Activated CD8-positive, alpha-beta T cell treated with anti-CD3 and anti-CD28 coated beads, Interleukin-2, amount 10 ng/mL, durations not matched to agents 7 days and 5 days (primary cell): ENCODE measurements at regions not wholly inside any gene's neighbourhood (a gene's known extent, or its start where the extent isn't known, plus 50 kb on each side); places are given as distances from the start of the nearest gene placed in this dataset.
A peak's percentile ranks its signal among the peaks of the same experiment; 100 is the strongest.
"Not testable (repeated sequence)": the region's sequence is repeated elsewhere in the genome, so short reads cannot be mapped to it uniquely, and the experiment has no call there.

Experiments
- ATAC-seq: fragments of 150-1000 bp; cut with Tn5 transposase; one replicate; pipeline ENCODE4 v1.10.0; 2021; ENCODE audit warnings: moderate library complexity
- CTCF ChIA-PET: fragments of 350-600 bp; sonication (Branson Sonifier 250); formaldehyde crosslinking; loops from one replicate; lab custom pipeline; 2021; ENCODE audit warnings: antibody characterized with exemption; lab: Charles Lee
- POLR2A ChIA-PET: fragments of 350-600 bp; sonication (Branson Sonifier 250); formaldehyde crosslinking; loops from one replicate; lab custom pipeline; 2021; ENCODE audit warnings: antibody characterized with exemption; lab: Charles Lee
- DNase-seq: peaks from one replicate; pipeline ENCODE4 v3.0.0-alpha.2; 2020
- H3K27ac Mint-ChIP-seq: one replicate; pipeline ENCODE4 v1.8.0; 2021; ENCODE audit warnings: mild to moderate bottlenecking, mixed read lengths
- H3K27me3 Mint-ChIP-seq: one replicate; pipeline ENCODE4 v1.8.0; 2021; ENCODE audit warnings: low read depth, mixed read lengths
- H3K36me3 Mint-ChIP-seq: one replicate; pipeline ENCODE4 v1.8.0; 2021; ENCODE audit warnings: low read depth, mixed read lengths
- H3K4me1 Mint-ChIP-seq: one replicate; pipeline ENCODE4 v1.8.0; 2021; ENCODE audit warnings: low read depth, mixed read lengths
- H3K4me3 Mint-ChIP-seq: one replicate; pipeline ENCODE4 v1.8.0; 2021; ENCODE audit warnings: mild to moderate bottlenecking, mixed read lengths
- H3K9me3 Mint-ChIP-seq: one replicate; pipeline ENCODE4 v1.8.0; 2022; ENCODE audit warnings: mixed read lengths; ENCODE audit not compliant: insufficient read depth

DNA sequence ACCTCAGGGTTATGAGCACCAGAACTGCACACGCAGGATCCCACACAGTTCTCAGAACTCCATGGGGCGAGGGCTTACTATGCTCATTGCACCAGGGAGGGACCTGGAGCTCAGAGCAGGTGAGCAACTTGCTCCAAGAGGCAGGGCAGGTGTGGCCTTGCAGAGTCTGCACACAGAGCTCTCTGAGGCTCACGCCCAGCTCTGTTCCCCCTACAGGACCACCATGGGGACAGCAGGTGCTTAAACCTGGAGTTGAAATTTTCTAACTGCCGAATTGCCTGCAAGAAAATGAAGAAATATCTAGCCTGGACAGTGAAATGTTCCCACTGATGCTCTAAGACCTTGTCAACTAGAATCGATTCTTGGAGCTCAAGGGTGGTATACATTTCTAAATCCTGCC, 49.9 kb upstream of the MSMB start:
- H3K4me3 Mint-ChIP-seq, H3K36me3 Mint-ChIP-seq, H3K9me3 Mint-ChIP-seq, DNase-seq, H3K27me3 Mint-ChIP-seq, POLR2A ChIA-PET, ATAC-seq, H3K4me1 Mint-ChIP-seq: not testable (repeated sequence)
- peak overlapping the region; percentile 95 for H3K27ac Mint-ChIP-seq
- CTCF ChIA-PET: interaction anchor here (0.8 to 1.4 kb wide), 3 partner anchors 11 to 67 kb away, joined by 3 to 13 read pairs (median 5); no protein-coding TSS in a partner anchor

GRCh38 chr10:46096446-46096845, 50.4 kb upstream of the MSMB start:
- Mint-ChIP-seq H3K36me3 (peaks cover 5% of the 10 kb centered on the region), H3K4me1 (no peaks in the 10 kb centered on the region), H3K9me3 (no peaks in the 10 kb centered on the region), H3K27ac (peak overlapping the region; percentile 95), H3K4me3 (peak overlapping the region; percentile 51), H3K27me3 (peaks cover 1% of the 10 kb centered on the region)
- DNase-seq (no peak), ATAC-seq (no peak)
- ChIA-PET CTCF (interaction anchor here (0.9 to 1.4 kb wide), 2 partner anchors 10 to 67 kb away, joined by 5 to 13 read pairs; no protein-coding TSS in a partner anchor), POLR2A (no interaction called here)

- ChIA-PET POLR2A (no interaction called here), CTCF (no interaction called here)
- H3K4me3 Mint-ChIP-seq: peak overlapping the region; percentile 51
- ATAC-seq: peak; percentile 66
- H3K9me3 Mint-ChIP-seq: no peaks in the 10 kb centered on the region
- no peaks in the 10 kb centered on the region for H3K4me1 Mint-ChIP-seq
- DNase-seq: peak; percentile 50
- peaks cover 5% of the 10 kb centered on the region for H3K36me3 Mint-ChIP-seq
- H3K27me3 Mint-ChIP-seq: peaks cover 2% of the 10 kb centered on the region
- peak overlapping the region; percentile 95 for H3K27ac Mint-ChIP-seq
Observed at GRCh38 chr10:46096909-46097575, 51.0 kb upstream of the MSMB start.

GRCh38 chr10:46097576-46098317, 51.7 kb upstream of the MSMB start:
- peak overlapping the region; percentile 95 for H3K27ac Mint-ChIP-seq
- H3K36me3 Mint-ChIP-seq: peaks cover 5% of the 10 kb centered on the region
- no peak for DNase-seq
- ATAC-seq: no peak
- H3K4me1 Mint-ChIP-seq: no peaks in the 10 kb centered on the region
- peaks cover 2% of the 10 kb centered on the region for H3K27me3 Mint-ChIP-seq
- no peak overlapping the region for H3K4me3 Mint-ChIP-seq
- H3K9me3 Mint-ChIP-seq: no peaks in the 10 kb centered on the region
- ChIA-PET CTCF (no interaction called here), POLR2A (no interaction called here)

- H3K4me3 Mint-ChIP-seq: no peak overlapping the region
- peaks cover 2% of the 10 kb centered on the region for H3K27me3 Mint-ChIP-seq
- H3K4me1 Mint-ChIP-seq: no peaks in the 10 kb centered on the region
- DNase-seq (no peak), ATAC-seq (no peak)
- peaks cover 5% of the 10 kb centered on the region for H3K36me3 Mint-ChIP-seq
- ChIA-PET POLR2A (no interaction called here), CTCF (no interaction called here)
- H3K27ac Mint-ChIP-seq: peak overlapping the region; percentile 55
- no peaks in the 10 kb centered on the region for H3K9me3 Mint-ChIP-seq
Observed at GRCh38 chr10:46098386-46098785, 52.3 kb upstream of the MSMB start.

GRCh38 chr10:46098925-46099324, 52.9 kb upstream of the MSMB start:
- CTCF ChIA-PET, ATAC-seq, H3K27me3 Mint-ChIP-seq, H3K4me3 Mint-ChIP-seq, H3K9me3 Mint-ChIP-seq, H3K36me3 Mint-ChIP-seq, H3K4me1 Mint-ChIP-seq, DNase-seq: not testable (repeated sequence)
- POLR2A ChIA-PET: interaction anchor here (0.7 kb wide), 1 partner anchor 98 kb away, joined by 4 read pairs; no protein-coding TSS in a partner anchor
- H3K27ac Mint-ChIP-seq: peak overlapping the region; percentile 55

DNA sequence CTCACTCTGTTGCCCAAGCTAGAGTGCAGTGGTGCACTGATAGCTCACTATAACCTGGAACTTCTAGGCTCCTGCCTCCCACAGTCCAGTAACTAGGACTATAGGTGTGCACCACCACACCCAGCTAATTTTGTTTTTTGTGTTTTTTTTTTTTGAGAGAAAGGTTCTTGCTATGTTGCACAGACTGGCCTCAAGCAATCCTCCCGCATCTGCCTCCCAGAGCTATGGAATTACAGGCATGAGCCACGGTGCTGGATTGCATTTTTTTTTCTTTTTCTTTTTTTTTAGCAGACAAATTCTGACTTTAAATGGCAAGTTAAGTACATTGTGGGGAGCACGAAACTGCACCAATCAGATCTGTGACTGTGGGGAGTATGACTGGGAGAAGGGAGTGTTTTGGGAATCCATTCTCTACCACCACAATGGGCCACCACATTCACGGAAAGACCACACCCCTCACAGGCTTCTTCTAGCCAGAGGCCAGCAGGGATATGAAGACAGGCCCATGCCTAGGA, 58.1 kb upstream of the MSMB start:
- Mint-ChIP-seq H3K27me3 (peaks cover 18% of the 10 kb centered on the region), H3K4me3 (no peak overlapping the region), H3K36me3 (no peaks in the 10 kb centered on the region), H3K4me1 (peaks cover 12% of the 10 kb centered on the region), H3K9me3 (no peaks in the 10 kb centered on the region), H3K27ac (no peak overlapping the region)
- DNase-seq (no peak), ATAC-seq (no peak)
- POLR2A ChIA-PET: no interaction called here
- CTCF ChIA-PET: no interaction called here

- Mint-ChIP-seq H3K4me3 (peak overlapping the region; percentile 52), H3K4me1 (peaks cover 12% of the 10 kb centered on the region), H3K27me3 (peaks cover 18% of the 10 kb centered on the region)
- ATAC-seq, CTCF ChIA-PET, POLR2A ChIA-PET, DNase-seq, H3K27ac Mint-ChIP-seq, H3K36me3 Mint-ChIP-seq, H3K9me3 Mint-ChIP-seq: not testable (repeated sequence)
Observed at GRCh38 chr10:46105416-46105815, 59.3 kb upstream of the MSMB start.

GRCh38 chr10:46105856-46106409, 59.9 kb upstream of the MSMB start:
- Mint-ChIP-seq H3K4me3 (peak overlapping the region; percentile 52), H3K27me3 (peaks cover 18% of the 10 kb centered on the region), H3K4me1 (peaks cover 12% of the 10 kb centered on the region)
- CTCF ChIA-PET: interaction anchor here (1.4 kb wide), 2 partner anchors 10 to 11 kb away, joined by 3 to 5 read pairs; no protein-coding TSS in a partner anchor
- POLR2A ChIA-PET, H3K9me3 Mint-ChIP-seq, H3K36me3 Mint-ChIP-seq, DNase-seq, H3K27ac Mint-ChIP-seq, ATAC-seq: not testable (repeated sequence)

DNA sequence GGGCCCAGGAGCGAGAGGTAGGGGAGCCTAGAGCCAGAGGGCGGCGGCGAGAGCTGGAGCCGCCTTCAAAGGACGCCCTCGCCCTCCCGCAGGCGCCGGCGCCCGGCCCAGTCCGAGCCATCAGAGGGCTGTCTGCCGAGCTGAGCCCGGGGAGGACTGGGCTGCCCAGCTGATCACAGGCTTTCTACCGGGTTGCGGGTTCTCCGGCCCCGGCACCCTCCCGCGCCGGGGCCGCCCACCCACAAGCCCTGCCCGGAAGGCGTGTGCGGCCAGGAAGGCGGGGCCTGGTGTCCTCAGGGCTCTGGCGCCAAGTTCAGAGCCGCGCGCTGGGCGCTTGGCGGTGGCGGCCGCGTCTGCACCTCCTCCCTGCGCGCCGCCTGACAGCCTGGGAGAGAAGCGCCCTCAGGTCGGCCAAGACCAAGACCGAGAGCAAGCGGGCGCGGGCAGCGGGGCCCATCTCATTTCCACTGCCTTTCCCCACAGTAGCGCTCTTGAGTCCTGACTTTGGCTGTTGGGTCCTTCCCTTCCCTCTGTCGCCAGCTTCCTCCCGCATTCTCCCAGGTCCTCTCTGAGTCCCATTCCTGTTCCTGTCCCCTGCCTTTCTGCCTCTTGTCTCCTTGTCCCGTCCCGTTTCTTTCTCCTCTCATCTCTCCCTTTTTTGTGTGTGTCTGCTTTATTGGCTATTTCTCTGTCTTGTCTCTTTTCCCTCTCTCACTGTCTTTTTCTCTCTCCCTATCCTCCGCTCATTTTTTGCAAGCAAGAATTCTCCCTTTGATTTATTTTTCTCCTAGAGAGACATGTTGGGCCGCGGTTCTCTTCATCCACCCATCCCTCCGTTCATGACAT, 60.6 kb upstream of the MSMB start:
- Mint-ChIP-seq H3K36me3 (no peaks in the 10 kb centered on the region), H3K4me1 (peaks cover 12% of the 10 kb centered on the region), H3K27me3 (peaks cover 16% of the 10 kb centered on the region), H3K4me3 (peak overlapping the region; percentile 76), H3K27ac (peak overlapping the region; percentile 51), H3K9me3 (no peaks in the 10 kb centered on the region)
- DNase-seq (peak; percentile 65), ATAC-seq (peak; percentile 99)
- CTCF ChIA-PET: interaction anchor here (0.7 to 1.4 kb wide), 4 partner anchors 11 to 1273 kb away, joined by 3 to 5 read pairs (median 3); no protein-coding TSS in a partner anchor
- POLR2A ChIA-PET: interaction anchor here (0.8 to 1.4 kb wide), 2 partner anchors 162 to 176 kb away, joined by 3 to 5 read pairs; no protein-coding TSS in a partner anchor

GRCh38 chr10:46108158-46108499, 62.1 kb upstream of the MSMB start:
- DNase-seq, H3K36me3 Mint-ChIP-seq, ATAC-seq, H3K27ac Mint-ChIP-seq, POLR2A ChIA-PET, H3K4me3 Mint-ChIP-seq, H3K9me3 Mint-ChIP-seq: not testable (repeated sequence)
- peaks cover 16% of the 10 kb centered on the region for H3K27me3 Mint-ChIP-seq
- peaks cover 12% of the 10 kb centered on the region for H3K4me1 Mint-ChIP-seq
- CTCF ChIA-PET: interaction anchor here (1.2 kb wide), 1 partner anchor 1272 kb away, joined by 3 read pairs; no protein-coding TSS in a partner anchor
